Activated T-cell treated with anti-CD3 and anti-CD28 coated beads, Interleukin-2, amount 50 U/mL, for 72 hours (primary cell): ENCODE measurements at regions not wholly inside any gene's neighbourhood (a gene's known extent, or its start where the extent isn't known, plus 50 kb on each side); places are given as distances from the start of the nearest gene placed in this dataset.
"Not testable (repeated sequence)": the region's sequence is repeated elsewhere in the genome, so short reads cannot be mapped to it uniquely, and the experiment has no call there.

Experiments
- ATAC-seq, 2 donors: fragments of 150-1000 bp; cut with Tn5 transposase; replicated peaks in 1 of 2; 2 replicates each; pipeline ENCODE4 v1.10.0; 2021; ENCODE audit warnings: moderate library complexity in 2 of 2, mild to moderate bottlenecking in 1 of 2
- DNase-seq, 2 donors: peaks; one replicate each; pipeline ENCODE4 v3.0.0; 2021 to 2022; ENCODE audit warnings: mixed read lengths in 1 of 2
- H3K27ac Mint-ChIP-seq: one replicate; pipeline ENCODE4 v1.8.0; 2022; ENCODE audit warnings: mild to moderate bottlenecking, moderate library complexity, mixed read lengths
- H3K27me3 Mint-ChIP-seq: one replicate; pipeline ENCODE4 v1.8.0; 2022; ENCODE audit warnings: low read depth, mixed read lengths
- H3K36me3 Mint-ChIP-seq, 2 donors: one replicate each; pipeline ENCODE4 v1.8.0; 2022; ENCODE audit warnings: mixed read lengths in 2 of 2, mild to moderate bottlenecking in 1 of 2; ENCODE audit not compliant: insufficient read depth in 2 of 2
- H3K4me1 Mint-ChIP-seq: one replicate; pipeline ENCODE4 v1.8.0; 2022; ENCODE audit warnings: low read depth, mixed read lengths
- H3K4me3 Mint-ChIP-seq, 2 donors: one replicate each; pipeline ENCODE4 v1.8.0; 2022; ENCODE audit warnings: mild to moderate bottlenecking in 2 of 2, mixed read lengths in 2 of 2, moderate library complexity in 2 of 2
- H3K9me3 Mint-ChIP-seq, 2 donors: one replicate each; pipeline ENCODE4 v1.8.0; 2022; ENCODE audit warnings: mixed read lengths in 2 of 2

- Mint-ChIP-seq H3K27ac (no peak overlapping the region), H3K36me3 (peaks cover 0 to 2% of the 10 kb centered on the region in 2 donors), H3K9me3 (peaks cover 2% of the 10 kb centered on the region in 2 donors), H3K4me3 (no peak overlapping the region), H3K27me3 (peaks cover 6% of the 10 kb centered on the region), H3K4me1 (no peaks in the 10 kb centered on the region)
- ATAC-seq: peak; percentile 44 to 51
- peak; percentile 29 to 30 for DNase-seq
These were observed 68.5 kb downstream of the TMCO5A start for GRCh38 chr15:38002883-38003477.

- DNase-seq (no peak), ATAC-seq (no peak)
- peaks cover 0 to 2% of the 10 kb centered on the region in 2 donors for H3K36me3 Mint-ChIP-seq
- no peak overlapping the region for H3K27ac Mint-ChIP-seq
- no peaks in the 10 kb centered on the region for H3K4me1 Mint-ChIP-seq
- H3K9me3 Mint-ChIP-seq: peaks cover 2% of the 10 kb centered on the region in 2 donors
- H3K27me3 Mint-ChIP-seq: peaks cover 6% of the 10 kb centered on the region
- H3K4me3 Mint-ChIP-seq: no peak overlapping the region
These were observed 69.9 kb downstream of the TMCO5A start for GRCh38 chr15:38004218-38004861.

- no peak for ATAC-seq
These were observed 71.7 kb downstream of the TMCO5A start for GRCh38 chr15:38005953-38006808.

GRCh38 chr15:38010395-38010794, 76.0 kb downstream of the TMCO5A start:
- ATAC-seq (no peak), DNase-seq (no peak)
- no peaks in the 10 kb centered on the region for H3K36me3 Mint-ChIP-seq
- H3K4me3 Mint-ChIP-seq: no peak overlapping the region
- H3K27me3 Mint-ChIP-seq: peaks cover 6% of the 10 kb centered on the region
- H3K4me1 Mint-ChIP-seq: no peaks in the 10 kb centered on the region
- no peak overlapping the region for H3K27ac Mint-ChIP-seq
- H3K9me3 Mint-ChIP-seq: no peaks in the 10 kb centered on the region

More at GRCh38 chr15:38005953-38006808, 71.7 kb downstream of the TMCO5A start:
- H3K4me1 Mint-ChIP-seq: no peaks in the 10 kb centered on the region
- no peak for DNase-seq
- no peak overlapping the region for H3K4me3 Mint-ChIP-seq
- H3K9me3 Mint-ChIP-seq: peaks cover 0 to 2% of the 10 kb centered on the region in 2 donors
- peaks cover 6% of the 10 kb centered on the region for H3K27me3 Mint-ChIP-seq
- peaks cover 0 to 2% of the 10 kb centered on the region in 2 donors for H3K36me3 Mint-ChIP-seq
- no peak overlapping the region for H3K27ac Mint-ChIP-seq

GRCh38 chr15:38012894-38013293, 78.5 kb downstream of the TMCO5A start:
- no peak for ATAC-seq
- H3K9me3 Mint-ChIP-seq: no peaks in the 10 kb centered on the region
- no peaks in the 10 kb centered on the region for H3K36me3 Mint-ChIP-seq
- H3K27ac Mint-ChIP-seq: no peak overlapping the region
- no peak for DNase-seq
- no peaks in the 10 kb centered on the region for H3K4me1 Mint-ChIP-seq
- no peak overlapping the region for H3K4me3 Mint-ChIP-seq
- H3K27me3 Mint-ChIP-seq: peaks cover 3% of the 10 kb centered on the region

- Mint-ChIP-seq H3K4me3 (no peak overlapping the region), H3K4me1 (no peaks in the 10 kb centered on the region), H3K27ac (no peak overlapping the region), H3K9me3 (no peaks in the 10 kb centered on the region), H3K36me3 (no peaks in the 10 kb centered on the region), H3K27me3 (peaks cover 5% of the 10 kb centered on the region)
- ATAC-seq (no peak), DNase-seq (no peak)
These were observed 83.3 kb downstream of the TMCO5A start for GRCh38 chr15:38017721-38018120.

- DNase-seq (no peak), ATAC-seq (no peak)
- H3K36me3 Mint-ChIP-seq: no peaks in the 10 kb centered on the region
- peaks cover 5% of the 10 kb centered on the region for H3K27me3 Mint-ChIP-seq
- no peaks in the 10 kb centered on the region for H3K4me1 Mint-ChIP-seq
- H3K9me3 Mint-ChIP-seq: no peaks in the 10 kb centered on the region
- H3K27ac Mint-ChIP-seq: no peak overlapping the region
- no peak overlapping the region for H3K4me3 Mint-ChIP-seq
These were observed 84.6 kb downstream of the TMCO5A start for GRCh38 chr15:38019066-38019465.

- no peak overlapping the region for H3K27ac Mint-ChIP-seq
- no peak for ATAC-seq
- peaks cover 5% of the 10 kb centered on the region for H3K27me3 Mint-ChIP-seq
- H3K4me1 Mint-ChIP-seq: no peaks in the 10 kb centered on the region
- no peak for DNase-seq
- H3K36me3 Mint-ChIP-seq: no peaks in the 10 kb centered on the region
- peaks cover 0 to 1% of the 10 kb centered on the region in 2 donors for H3K9me3 Mint-ChIP-seq
- no peak overlapping the region for H3K4me3 Mint-ChIP-seq
These were observed 86.8 kb downstream of the TMCO5A start for GRCh38 chr15:38021259-38021658.

- Mint-ChIP-seq H3K4me3 (no peak overlapping the region), H3K4me1 (no peaks in the 10 kb centered on the region), H3K36me3 (no peaks in the 10 kb centered on the region), H3K9me3 (peaks cover 0 to 1% of the 10 kb centered on the region in 2 donors), H3K27me3 (no peaks in the 10 kb centered on the region), H3K27ac (no peak overlapping the region)
- DNase-seq: no peak
- no peak for ATAC-seq
These were observed 90.1 kb downstream of the TMCO5A start for GRCh38 chr15:38024293-38025091.

- not testable (repeated sequence) for H3K4me1 Mint-ChIP-seq, H3K4me3 Mint-ChIP-seq, H3K27me3 Mint-ChIP-seq, H3K36me3 Mint-ChIP-seq, ATAC-seq, H3K27ac Mint-ChIP-seq, H3K9me3 Mint-ChIP-seq, DNase-seq
These were observed 91.2 kb downstream of the TMCO5A start for GRCh38 chr15:38025656-38026055.

GRCh38 chr15:38028869-38029268, 94.4 kb downstream of the TMCO5A start:
- Mint-ChIP-seq H3K9me3 (peaks cover 0 to 1% of the 10 kb centered on the region in 2 donors), H3K4me3 (no peak overlapping the region), H3K36me3 (no peaks in the 10 kb centered on the region), H3K4me1 (no peaks in the 10 kb centered on the region), H3K27me3 (no peaks in the 10 kb centered on the region), H3K27ac (no peak overlapping the region)
- ATAC-seq (no peak), DNase-seq (no peak)

- H3K27me3 Mint-ChIP-seq: no peaks in the 10 kb centered on the region
- no peak overlapping the region for H3K27ac Mint-ChIP-seq
- H3K4me1 Mint-ChIP-seq: no peaks in the 10 kb centered on the region
- no peaks in the 10 kb centered on the region for H3K36me3 Mint-ChIP-seq
- H3K9me3 Mint-ChIP-seq: peaks cover 0 to 1% of the 10 kb centered on the region in 2 donors
- no peak for ATAC-seq
- no peak for DNase-seq
- no peak overlapping the region for H3K4me3 Mint-ChIP-seq
These were observed 95.3 kb downstream of the TMCO5A start for GRCh38 chr15:38029736-38030135.

- Mint-ChIP-seq H3K4me1 (no peaks in the 10 kb centered on the region), H3K27ac (no peak overlapping the region), H3K27me3 (no peaks in the 10 kb centered on the region), H3K4me3 (no peak overlapping the region), H3K9me3 (peaks cover 0 to 1% of the 10 kb centered on the region in 2 donors), H3K36me3 (no peaks in the 10 kb centered on the region)
- no peak for DNase-seq
- no peak for ATAC-seq
These were observed 96.2 kb downstream of the TMCO5A start for GRCh38 chr15:38030609-38031008.
